NCI-H187 treated with DMSO at 0.1 percent for 48 hours (cell line): ENCODE measurements at regions not wholly inside any gene's neighbourhood (a gene's known extent, or its start where the extent isn't known, plus 50 kb on each side); places are given as distances from the start of the nearest gene placed in this dataset.

Experiments
- DNase-seq: peaks from one replicate; lab custom pipeline; 2025; lab: John Stamatoyannopoulos, UW

GRCh38 chr10:83252596-83252995 is 886.7 kb upstream of the GHITM start:
- DNase-seq = no peak

GRCh38 chr10:83253011-83253671 is 886.2 kb upstream of the GHITM start:
- DNase-seq = no peak

GRCh38 chr10:83254698-83255097 is 884.6 kb upstream of the GHITM start:
- DNase-seq = no peak

- no peak for DNase-seq
Observed at GRCh38 chr10:83262434-83262833, 876.9 kb upstream of the GHITM start.

GRCh38 chr10:83272666-83273434 is 866.5 kb upstream of the GHITM start:
- no peak for DNase-seq

GRCh38 chr10:83274088-83274487 is 865.2 kb upstream of the GHITM start:
- no peak for DNase-seq

GRCh38 chr10:83276971-83277370 is 862.3 kb upstream of the GHITM start:
- DNase-seq = no peak

GRCh38 chr10:83283151-83283550 is 856.2 kb upstream of the GHITM start:
- DNase-seq = no peak

GRCh38 chr10:83287374-83287773 is 851.9 kb upstream of the GHITM start:
- no peak for DNase-seq

- no peak for DNase-seq
Observed at GRCh38 chr10:83289373-83289772, 849.9 kb upstream of the GHITM start.

- no peak for DNase-seq
Observed at GRCh38 chr10:83289948-83290347, 849.4 kb upstream of the GHITM start.

- no peak for DNase-seq
Observed at GRCh38 chr10:83301732-83302131, 837.6 kb upstream of the GHITM start.

GRCh38 chr10:83302623-83303022 is 836.7 kb upstream of the GHITM start:
- DNase-seq = no peak

- DNase-seq = no peak
Observed at GRCh38 chr10:83310688-83311087, 828.6 kb upstream of the GHITM start.

- DNase-seq = no peak
Observed at GRCh38 chr10:83312570-83312969, 826.7 kb upstream of the GHITM start.

GRCh38 chr10:83332690-83333089 is 806.6 kb upstream of the GHITM start:
- no peak for DNase-seq

GRCh38 chr10:83333566-83333965 is 805.7 kb upstream of the GHITM start:
- no peak for DNase-seq

GRCh38 chr10:83343676-83344075 is 795.6 kb upstream of the GHITM start:
- DNase-seq = no peak

GRCh38 chr10:83346266-83346910 is 792.9 kb upstream of the GHITM start:
- no peak for DNase-seq

- DNase-seq = no peak
Observed at GRCh38 chr10:83352588-83352987, 786.7 kb upstream of the GHITM start.

GRCh38 chr10:83354456-83354855 is 784.9 kb upstream of the GHITM start:
- DNase-seq = no peak

- no peak for DNase-seq
Observed at GRCh38 chr10:83357004-83357403, 782.3 kb upstream of the GHITM start.

- no peak for DNase-seq
Observed at GRCh38 chr10:83357627-83358026, 781.7 kb upstream of the GHITM start.
